ENCODE measurements at regions not wholly inside any gene's neighbourhood (a gene's known extent, or its start where the extent isn't known, plus 50 kb on each side); places are given as distances from the start of the nearest gene placed in this dataset.

DNA sequence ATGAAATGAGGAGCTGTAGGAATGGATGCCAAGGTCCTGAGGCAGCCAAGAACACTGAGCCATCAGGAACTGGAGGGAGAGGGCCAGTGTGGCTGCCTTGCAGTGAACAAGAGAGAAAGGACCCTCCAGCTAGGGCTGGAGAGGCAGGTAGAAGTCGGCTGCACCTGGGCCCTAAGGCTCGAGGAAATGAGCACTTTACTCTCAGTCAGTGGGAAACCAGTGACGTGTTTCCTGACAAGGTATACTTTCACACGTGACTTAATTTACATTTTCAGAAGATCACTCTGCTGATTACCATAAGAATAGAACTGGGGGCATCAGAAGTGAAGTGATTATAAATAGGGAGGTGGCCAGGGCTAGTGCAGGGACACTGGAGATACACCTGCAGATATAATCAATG lies 115.2 kb downstream of the C17orf67 start:
- TF ChIP-seq, protein P1, sequence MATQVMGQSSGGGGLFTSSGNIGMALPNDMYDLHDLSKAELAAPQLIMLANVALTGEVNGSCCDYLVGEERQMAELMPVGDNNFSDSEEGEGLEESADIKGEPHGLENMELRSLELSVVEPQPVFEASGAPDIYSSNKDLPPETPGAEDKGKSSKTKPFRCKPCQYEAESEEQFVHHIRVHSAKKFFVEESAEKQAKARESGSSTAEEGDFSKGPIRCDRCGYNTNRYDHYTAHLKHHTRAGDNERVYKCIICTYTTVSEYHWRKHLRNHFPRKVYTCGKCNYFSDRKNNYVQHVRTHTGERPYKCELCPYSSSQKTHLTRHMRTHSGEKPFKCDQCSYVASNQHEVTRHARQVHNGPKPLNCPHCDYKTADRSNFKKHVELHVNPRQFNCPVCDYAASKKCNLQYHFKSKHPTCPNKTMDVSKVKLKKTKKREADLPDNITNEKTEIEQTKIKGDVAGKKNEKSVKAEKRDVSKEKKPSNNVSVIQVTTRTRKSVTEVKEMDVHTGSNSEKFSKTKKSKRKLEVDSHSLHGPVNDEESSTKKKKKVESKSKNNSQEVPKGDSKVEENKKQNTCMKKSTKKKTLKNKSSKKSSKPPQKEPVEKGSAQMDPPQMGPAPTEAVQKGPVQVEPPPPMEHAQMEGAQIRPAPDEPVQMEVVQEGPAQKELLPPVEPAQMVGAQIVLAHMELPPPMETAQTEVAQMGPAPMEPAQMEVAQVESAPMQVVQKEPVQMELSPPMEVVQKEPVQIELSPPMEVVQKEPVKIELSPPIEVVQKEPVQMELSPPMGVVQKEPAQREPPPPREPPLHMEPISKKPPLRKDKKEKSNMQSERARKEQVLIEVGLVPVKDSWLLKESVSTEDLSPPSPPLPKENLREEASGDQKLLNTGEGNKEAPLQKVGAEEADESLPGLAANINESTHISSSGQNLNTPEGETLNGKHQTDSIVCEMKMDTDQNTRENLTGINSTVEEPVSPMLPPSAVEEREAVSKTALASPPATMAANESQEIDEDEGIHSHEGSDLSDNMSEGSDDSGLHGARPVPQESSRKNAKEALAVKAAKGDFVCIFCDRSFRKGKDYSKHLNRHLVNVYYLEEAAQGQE (IDR thresholded peaks at IDR 0.05; ENCODE audit: insufficient read depth in 1 of 2, low read depth in 2 of 2, low read length in 2 of 2): no peak
- TF ChIP-seq FOXP2 (optimal IDR thresholded peaks at IDR 0.05; ENCODE audit: borderline replicate concordance, extremely low read depth, extremely low read length, insufficient read depth) (no peak), POLR2AphosphoS5 (IDR thresholded peaks at IDR 0.05; ENCODE audit: low read depth, low read length) (no peak), SIN3A (IDR thresholded peaks at IDR 0.05; ENCODE audit: borderline replicate concordance, insufficient read depth, low read length) (no peak), TAF1 (IDR thresholded peaks at IDR 0.05; ENCODE audit: borderline replicate concordance, insufficient read depth, low read length) (no peak)

GRCh38 chr17:56723421-56723820 lies 110.3 kb downstream of the C17orf67 start:
- TF ChIP-seq FOXP2 (optimal IDR thresholded peaks at IDR 0.05; ENCODE audit: borderline replicate concordance, extremely low read depth, extremely low read length, insufficient read depth) (no peak), SIN3A (IDR thresholded peaks at IDR 0.05; ENCODE audit: borderline replicate concordance, insufficient read depth, low read length) (no peak), POLR2AphosphoS5 (IDR thresholded peaks at IDR 0.05; ENCODE audit: low read depth, low read length) (no peak), TAF1 (IDR thresholded peaks at IDR 0.05; ENCODE audit: borderline replicate concordance, insufficient read depth, low read length) (no peak)
- TF ChIP-seq, protein P1 (IDR thresholded peaks at IDR 0.05; ENCODE audit: insufficient read depth in 1 of 2, low read depth in 2 of 2, low read length in 2 of 2): no peak

GRCh38 chr17:56724664-56725063 lies 109.1 kb downstream of the C17orf67 start:
- TF ChIP-seq FOXP2 (optimal IDR thresholded peaks at IDR 0.05; ENCODE audit: borderline replicate concordance, extremely low read depth, extremely low read length, insufficient read depth) (no peak), TAF1 (IDR thresholded peaks at IDR 0.05; ENCODE audit: borderline replicate concordance, insufficient read depth, low read length) (no peak), POLR2AphosphoS5 (IDR thresholded peaks at IDR 0.05; ENCODE audit: low read depth, low read length) (no peak), SIN3A (IDR thresholded peaks at IDR 0.05; ENCODE audit: borderline replicate concordance, insufficient read depth, low read length) (no peak)
- TF ChIP-seq, protein P1 (IDR thresholded peaks at IDR 0.05; ENCODE audit: insufficient read depth in 1 of 2, low read depth in 2 of 2, low read length in 2 of 2): no peak

DNA sequence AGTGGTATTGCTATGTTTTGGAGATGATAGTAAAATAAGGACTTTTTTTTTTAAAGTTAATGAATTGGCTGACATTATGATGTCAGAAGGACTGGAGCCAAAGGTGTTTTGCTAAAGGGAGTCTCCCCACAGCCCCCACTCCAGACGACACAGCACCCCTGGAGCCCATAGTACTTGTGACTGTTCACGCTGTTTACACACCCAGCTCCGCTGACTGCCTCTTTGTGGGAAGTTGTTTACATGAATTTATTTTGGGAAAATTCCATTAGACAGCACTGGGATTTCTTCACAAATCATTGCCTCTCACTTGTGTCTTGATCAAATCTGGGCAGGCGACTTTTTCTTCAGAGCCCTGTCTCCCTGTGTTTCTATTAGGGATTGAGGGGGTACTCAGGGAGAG lies 108.6 kb downstream of the C17orf67 start:
- TF ChIP-seq SIN3A (IDR thresholded peaks at IDR 0.05; ENCODE audit: borderline replicate concordance, insufficient read depth, low read length) (no peak), TAF1 (IDR thresholded peaks at IDR 0.05; ENCODE audit: borderline replicate concordance, insufficient read depth, low read length) (no peak)
- TF ChIP-seq, protein P1 (IDR thresholded peaks at IDR 0.05; ENCODE audit: insufficient read depth in 1 of 2, low read depth in 2 of 2, low read length in 2 of 2): no peak
